ENCODE measurements at regions not wholly inside any gene's neighbourhood (a gene's known extent, or its start where the extent isn't known, plus 50 kb on each side); places are given as distances from the start of the nearest gene placed in this dataset.
A peak's percentile ranks its signal among the peaks of the same experiment; 100 is the strongest.

GRCh38 chr13:70668293-70668692, 560.0 kb upstream of the KLHL1 start:
- Histone ChIP-seq H3K9me3 (ENCODE audit: insufficient read depth, low read depth) (no peaks in the 10 kb centered on the region), H3K27ac (no peak overlapping the region), H3K4me1 (replicated peaks; ENCODE audit: insufficient read depth) (no peaks in the 10 kb centered on the region), H4K20me1 (ENCODE audit: insufficient read depth) (no peaks in the 10 kb centered on the region), H3K4me3 (no peak overlapping the region), H3F3A (ENCODE audit: insufficient read depth, low read depth) (no peaks in the 10 kb centered on the region), H3K27me3 (ENCODE audit: insufficient read depth, low read depth) (no peaks in the 10 kb centered on the region), H2AFZ (no peak overlapping the region), H3K36me3 (ENCODE audit: low read depth) (no peaks in the 10 kb centered on the region), H3K4me2 (no peak overlapping the region), H3K79me2 (ENCODE audit: low read depth) (no peaks in the 10 kb centered on the region), H3K9me2 (ENCODE audit: insufficient read depth) (no peaks in the 10 kb centered on the region; the same call in 1 of the 2 replicates)
- peak; percentile 53 to 62 for DNase-seq
- no TSS peak for BruUV-seq (replicated peaks)
- intact Hi-C loops (cut with micrococcal nuclease; ENCODE audit: unreplicated experiment), result no loop called here
- no peak for TF ChIP-seq EZH2 (IDR thresholded peaks at IDR 0.05; ENCODE audit: low read depth)
- no peak for TF ChIP-seq CTCF (conservative IDR thresholded peaks at IDR 0.05)
- POLR2A ChIA-PET (ENCODE audit: unreplicated experiment), result interaction anchor here (0.8 kb wide), 1 partner anchor 1661 kb away, joined by 4 read pairs; no protein-coding TSS in a partner anchor
- CTCF ChIA-PET, result interaction anchor here (0.7 kb wide), 1 partner anchor 550 kb away, joined by 4 read pairs; no protein-coding TSS in a partner anchor

- ChIA-PET CTCF (no interaction called here), POLR2A (ENCODE audit: unreplicated experiment) (no interaction called here)
- no peaks in the 10 kb centered on the region; the same call in 1 of the 2 replicates for H3K9me2 ChIP-seq (ENCODE audit: insufficient read depth)
- intact Hi-C loops (cut with micrococcal nuclease; ENCODE audit: unreplicated experiment), result no loop called here
- H3K4me2 ChIP-seq, result no peak overlapping the region
- no TSS peak for BruUV-seq (replicated peaks)
- no peak for DNase-seq
- H3K9me3 ChIP-seq (ENCODE audit: insufficient read depth, low read depth), result no peaks in the 10 kb centered on the region
- no peaks in the 10 kb centered on the region for H3F3A ChIP-seq (ENCODE audit: insufficient read depth, low read depth)
- TF ChIP-seq EZH2 (IDR thresholded peaks at IDR 0.05; ENCODE audit: low read depth) (no peak), CTCF (conservative IDR thresholded peaks at IDR 0.05) (no peak)
- no peak overlapping the region for H2AFZ ChIP-seq
- H3K4me1 ChIP-seq (replicated peaks; ENCODE audit: insufficient read depth), result no peaks in the 10 kb centered on the region
- no peaks in the 10 kb centered on the region for H4K20me1 ChIP-seq (ENCODE audit: insufficient read depth)
- no peak overlapping the region for H3K27ac ChIP-seq
- H3K36me3 ChIP-seq (ENCODE audit: low read depth), result no peaks in the 10 kb centered on the region
- no peaks in the 10 kb centered on the region for H3K79me2 ChIP-seq (ENCODE audit: low read depth)
- no peak overlapping the region for H3K4me3 ChIP-seq
- no peaks in the 10 kb centered on the region for H3K27me3 ChIP-seq (ENCODE audit: insufficient read depth, low read depth)
Observed at GRCh38 chr13:70666883-70667556, 558.8 kb upstream of the KLHL1 start.

GRCh38 chr13:70662231-70662940, 554.1 kb upstream of the KLHL1 start:
- H4K20me1 ChIP-seq (ENCODE audit: insufficient read depth), result no peaks in the 10 kb centered on the region
- H3K27ac ChIP-seq, result no peak overlapping the region
- intact Hi-C loops (cut with micrococcal nuclease; ENCODE audit: unreplicated experiment), result no loop called here
- H2AFZ ChIP-seq, result no peak overlapping the region
- no peaks in the 10 kb centered on the region for H3K27me3 ChIP-seq (ENCODE audit: insufficient read depth, low read depth)
- no peak for DNase-seq
- ChIA-PET POLR2A (ENCODE audit: unreplicated experiment) (no interaction called here), CTCF (no interaction called here)
- no peaks in the 10 kb centered on the region for H3K79me2 ChIP-seq (ENCODE audit: low read depth)
- BruUV-seq (replicated peaks), result no TSS peak
- H3K4me1 ChIP-seq (replicated peaks; ENCODE audit: insufficient read depth), result no peaks in the 10 kb centered on the region
- no peaks in the 10 kb centered on the region for H3K9me3 ChIP-seq (ENCODE audit: insufficient read depth, low read depth)
- no peak overlapping the region for H3K4me3 ChIP-seq
- H3F3A ChIP-seq (ENCODE audit: insufficient read depth, low read depth), result no peaks in the 10 kb centered on the region
- H3K36me3 ChIP-seq (ENCODE audit: low read depth), result no peaks in the 10 kb centered on the region
- H3K4me2 ChIP-seq, result no peak overlapping the region
- TF ChIP-seq EZH2 (IDR thresholded peaks at IDR 0.05; ENCODE audit: low read depth) (no peak), CTCF (conservative IDR thresholded peaks at IDR 0.05) (no peak)
- H3K9me2 ChIP-seq (ENCODE audit: insufficient read depth), result no peaks in the 10 kb centered on the region

Data from PC-9 (cell line).